Stimulated activated CD4-positive, alpha-beta T cell treated with anti-CD3 and anti-CD28 coated beads, Interleukin-4, amount 100 ng/mL, for 1 hour (primary cell): ENCODE measurements at regions not wholly inside any gene's neighbourhood (a gene's known extent, or its start where the extent isn't known, plus 50 kb on each side); places are given as distances from the start of the nearest gene placed in this dataset.

Experiments
- DNase-seq: peaks from one replicate; pipeline ENCODE4 v3.0.0-alpha.2; 2020

DNA sequence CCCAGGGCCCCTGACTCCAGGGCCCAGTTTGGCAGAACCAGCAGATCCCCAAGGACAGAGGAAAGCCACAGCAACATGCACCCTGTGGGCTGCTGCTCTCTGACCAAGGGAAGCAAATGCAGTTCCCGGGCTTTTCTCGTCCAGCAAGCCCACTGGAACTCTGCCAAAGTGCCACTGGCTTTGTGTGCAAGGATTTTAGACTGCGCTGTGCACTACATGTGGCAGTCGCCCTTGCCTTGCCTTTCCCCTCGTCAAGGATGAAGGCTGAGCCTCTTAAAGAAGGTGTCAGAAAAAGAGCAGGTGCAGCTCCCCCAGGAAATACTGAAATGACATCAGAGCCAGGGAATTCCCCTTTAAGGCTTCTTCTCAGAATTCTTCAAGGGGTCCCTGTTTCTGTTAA is 199.2 kb downstream of the TFCP2L1 start:
- no peak for DNase-seq

DNA sequence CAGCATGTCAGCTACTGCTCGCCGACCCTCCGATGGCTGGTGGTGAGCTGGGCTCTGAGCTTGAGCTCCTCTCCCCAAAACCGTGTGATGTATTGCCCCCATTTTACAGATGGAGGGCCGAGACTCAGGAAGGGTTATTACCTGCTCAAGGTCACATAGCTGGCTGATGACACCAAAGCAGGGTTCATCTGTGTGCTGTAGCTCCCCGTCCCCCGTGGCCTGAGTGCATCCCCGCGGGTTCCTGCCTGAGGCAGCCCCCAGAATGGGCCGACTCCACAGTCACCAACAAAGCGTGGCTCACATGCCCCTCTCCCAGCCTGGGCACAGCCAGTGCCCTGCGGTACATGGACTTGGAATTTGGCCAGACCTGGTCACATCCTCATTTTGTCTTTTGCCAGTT is 198.6 kb downstream of the TFCP2L1 start:
- no peak for DNase-seq

DNA sequence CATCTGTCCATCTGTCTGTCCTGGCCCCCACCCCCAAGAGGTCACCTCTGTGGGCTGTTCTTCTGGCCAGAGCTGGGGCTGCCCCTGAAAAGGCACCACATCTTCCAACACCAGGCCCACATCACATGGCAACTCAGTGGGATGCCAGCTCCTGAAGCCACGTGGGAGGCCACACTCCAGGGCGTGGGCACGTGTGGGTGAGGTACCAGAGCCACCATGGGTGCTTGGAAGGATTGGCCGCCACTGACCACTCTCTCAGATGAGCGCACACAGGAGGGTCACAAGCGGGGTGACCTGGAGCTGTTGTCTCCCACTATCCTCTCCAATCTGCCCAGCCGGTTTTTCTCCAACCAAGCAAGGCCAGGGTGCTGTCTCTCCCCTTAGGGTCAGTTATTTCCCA is 197.9 kb downstream of the TFCP2L1 start:
- no peak for DNase-seq

DNA sequence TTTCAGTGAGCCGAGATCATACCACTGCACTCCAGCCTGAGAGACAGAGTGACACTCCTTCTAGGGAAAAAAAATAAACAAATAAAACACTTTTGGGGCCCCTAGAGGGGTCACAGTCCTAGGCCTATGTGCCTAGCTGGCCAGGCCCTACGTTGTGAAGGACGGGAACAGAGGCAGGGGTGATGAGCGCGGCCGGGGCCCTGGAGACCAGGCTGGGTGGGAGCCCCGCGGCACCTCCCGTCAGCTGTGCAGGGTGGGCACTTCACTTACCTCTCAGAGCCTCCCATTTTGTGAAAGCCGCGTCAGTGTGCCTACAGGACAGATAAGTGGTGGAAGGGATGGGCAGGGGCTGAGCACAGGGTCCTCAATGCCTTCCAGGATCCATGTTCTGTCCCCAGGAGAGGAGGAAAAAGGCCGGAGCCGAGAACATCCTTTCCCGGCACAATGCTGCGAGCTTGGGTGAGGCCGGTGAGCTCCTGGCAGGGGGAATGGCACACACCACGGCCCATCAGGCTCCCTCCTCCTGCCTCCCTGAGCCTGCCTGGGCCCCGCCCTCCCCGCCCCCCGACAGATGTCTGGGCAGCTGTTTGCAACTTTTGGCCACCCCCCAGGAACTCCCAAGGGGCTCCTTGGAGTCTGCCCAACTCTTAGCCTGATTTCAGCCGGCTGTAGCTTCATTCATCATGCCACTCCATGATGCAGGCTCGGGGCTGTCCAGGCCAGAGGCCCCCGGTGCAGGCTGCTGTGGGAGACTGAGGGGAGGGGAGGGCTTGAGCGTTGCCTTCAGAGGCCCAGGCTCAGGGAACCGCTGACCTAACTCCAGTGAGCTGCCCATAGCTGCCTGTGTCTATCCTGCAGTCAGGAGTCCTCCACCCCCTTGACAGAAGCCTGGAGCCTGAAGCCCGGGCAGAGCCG is 196.5 kb downstream of the TFCP2L1 start:
- DNase-seq = no peak

DNA sequence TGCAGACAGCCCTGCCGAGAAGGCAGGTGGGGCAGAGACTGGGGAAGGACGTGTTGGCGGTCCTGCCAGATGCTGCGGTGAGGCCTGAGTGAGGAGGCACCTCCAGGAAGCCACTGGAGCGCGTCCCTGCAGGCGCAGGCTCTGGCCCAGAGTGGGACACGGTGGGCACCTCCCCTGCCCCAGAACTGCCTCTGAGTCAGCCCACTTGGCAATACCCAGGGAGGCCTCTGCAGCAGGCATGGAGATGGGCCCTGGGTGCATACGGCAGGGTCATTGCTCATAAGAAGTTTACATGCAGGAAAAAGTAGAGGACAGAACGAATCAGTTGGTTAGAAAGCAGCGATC is 195.9 kb downstream of the TFCP2L1 start:
- no peak for DNase-seq

DNA sequence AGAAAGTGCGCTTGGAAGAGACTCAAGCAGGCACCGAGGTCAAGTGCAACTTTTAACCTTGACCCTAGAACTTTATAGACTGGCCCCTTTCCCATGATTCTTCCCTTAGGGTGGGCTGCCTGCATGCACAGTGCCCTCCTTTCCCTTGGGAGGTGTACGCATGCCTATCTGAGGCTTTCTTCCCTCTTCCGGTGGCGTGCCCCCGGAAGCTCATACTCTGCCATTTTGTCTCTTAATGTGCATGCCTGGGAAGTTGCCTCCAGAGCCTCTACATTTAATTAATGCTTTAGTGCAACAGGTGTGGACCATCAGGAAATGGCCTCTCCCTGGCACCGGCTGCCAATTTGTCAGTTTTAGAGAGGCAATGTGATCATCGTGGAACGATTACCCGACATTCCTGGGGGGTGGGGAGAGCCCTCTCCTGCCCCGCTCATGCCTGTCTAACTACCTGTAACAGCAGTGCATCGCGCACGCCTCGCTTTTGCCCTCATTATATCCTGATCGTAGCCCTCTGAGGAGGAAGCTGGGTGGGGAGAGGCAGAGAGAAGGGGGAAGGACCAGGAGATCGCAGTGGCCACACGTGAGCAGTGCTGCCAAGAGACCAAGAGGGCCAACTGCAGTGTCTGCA is 194.8 kb downstream of the TFCP2L1 start:
- DNase-seq = no peak

DNA sequence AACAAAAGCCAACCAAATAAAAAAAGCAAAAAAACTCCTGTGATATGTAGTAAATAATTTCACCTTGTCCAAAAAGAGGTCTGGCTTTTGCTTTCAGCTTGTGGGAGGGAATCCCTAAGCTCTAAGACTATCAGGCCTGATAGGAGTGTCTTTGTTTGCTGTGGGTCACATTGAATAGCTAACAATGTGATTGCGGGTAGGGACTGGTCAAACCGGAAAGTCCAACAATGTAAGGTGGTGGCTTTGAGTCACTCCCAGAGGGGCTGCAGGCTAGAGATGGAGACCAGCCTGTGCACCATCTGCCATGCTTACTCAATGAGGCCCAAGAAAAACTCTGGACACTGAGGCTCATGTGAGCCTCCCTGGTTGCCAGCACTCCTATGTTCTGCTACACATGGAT is 192.9 kb downstream of the TFCP2L1 start:
- DNase-seq = no peak

GRCh38 chr2:121093692-121094091 is 191.3 kb downstream of the TFCP2L1 start:
- DNase-seq = no peak

DNA sequence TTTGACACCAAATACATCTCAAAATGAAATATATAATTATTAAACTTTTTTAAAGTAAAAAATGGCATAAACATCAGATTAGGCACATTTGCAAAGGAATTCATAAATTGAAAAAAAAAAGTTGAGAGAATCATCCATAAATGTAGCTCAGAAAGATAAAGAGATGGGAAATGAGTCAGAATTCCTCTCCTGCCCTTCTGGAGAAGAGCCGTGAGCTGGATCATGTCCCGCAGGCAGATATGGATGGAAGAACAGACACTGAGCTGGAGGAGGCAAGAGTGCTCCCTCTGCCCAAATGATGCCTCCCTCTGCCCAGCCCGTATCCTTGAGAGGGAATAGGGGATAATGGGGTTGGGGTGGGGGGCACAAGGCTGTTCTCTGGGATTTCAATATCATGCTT is 190.9 kb downstream of the TFCP2L1 start:
- no peak for DNase-seq

DNA sequence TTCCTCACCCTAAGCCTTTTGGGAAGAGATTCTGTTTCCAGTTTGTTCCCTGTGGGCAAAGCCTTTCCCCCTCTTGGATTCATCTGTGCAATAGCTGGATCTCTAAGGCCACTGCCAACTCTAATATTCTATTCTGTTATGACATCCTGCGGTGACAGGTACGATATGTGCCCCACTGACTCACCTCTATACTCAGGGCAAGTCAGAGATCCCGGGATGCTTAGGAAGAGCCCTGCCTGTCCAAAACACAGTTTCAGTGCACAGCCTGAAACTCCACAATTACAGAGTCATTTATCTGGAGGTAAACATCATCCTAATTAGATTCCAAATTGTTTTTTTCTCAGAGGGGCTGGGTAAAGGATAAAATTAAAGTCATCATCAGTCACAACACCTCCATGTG is 190.2 kb downstream of the TFCP2L1 start:
- DNase-seq = no peak

GRCh38 chr2:121095257-121096080 is 189.5 kb downstream of the TFCP2L1 start:
- DNase-seq = no peak

- DNase-seq = no peak
These were observed 188.4 kb downstream of the TFCP2L1 start for GRCh38 chr2:121096611-121097010.

- DNase-seq = no peak
These were observed 186.4 kb downstream of the TFCP2L1 start for GRCh38 chr2:121098556-121098955.

DNA sequence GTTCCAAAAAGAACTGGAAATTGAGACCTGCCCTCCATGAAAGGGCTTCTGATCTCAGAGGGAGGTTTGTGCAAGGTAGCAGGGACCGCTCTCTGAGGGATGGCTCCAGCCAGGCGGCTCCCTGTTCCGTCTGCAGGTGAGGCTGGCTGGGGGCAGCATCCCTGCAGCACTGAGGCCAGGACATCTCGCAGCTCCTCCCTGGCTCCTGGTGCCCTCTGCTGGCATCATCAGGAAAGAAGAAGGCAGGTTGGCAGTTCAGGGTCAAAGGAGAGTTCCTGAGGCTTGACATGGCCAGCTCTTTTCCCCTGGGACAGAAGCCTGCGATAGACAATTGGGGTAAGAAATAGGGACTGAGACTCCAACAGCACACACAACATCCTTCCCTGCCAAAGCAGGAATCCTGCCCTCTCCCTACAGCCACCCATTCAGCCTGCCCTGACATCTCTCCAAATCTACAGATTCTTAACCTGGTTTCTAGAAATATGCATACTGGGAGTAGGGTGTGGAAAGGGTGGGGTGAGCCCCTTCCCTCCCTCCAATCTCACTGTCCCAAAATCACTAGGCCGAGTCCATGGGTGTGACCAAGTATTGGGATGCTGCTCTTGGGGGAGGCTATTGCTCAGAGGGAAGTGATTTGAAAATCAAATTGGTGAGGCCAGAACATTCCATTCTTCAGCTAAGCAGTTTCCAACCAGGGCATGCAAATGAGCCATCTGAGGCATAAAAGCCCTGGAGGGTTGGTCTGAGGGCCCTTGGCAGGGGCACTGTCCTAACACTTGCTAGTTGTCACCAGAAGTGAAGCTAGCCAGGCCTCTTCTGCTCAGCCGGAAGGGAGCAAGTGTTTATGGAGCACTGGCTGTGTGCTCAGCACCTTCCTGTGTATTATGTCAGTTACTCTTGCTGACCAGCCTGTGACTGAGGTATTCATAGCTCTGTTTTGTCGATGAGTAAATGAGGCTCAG is 185.4 kb downstream of the TFCP2L1 start:
- DNase-seq = no peak

GRCh38 chr2:121101093-121101715 is 183.8 kb downstream of the TFCP2L1 start:
- DNase-seq = no peak

DNA sequence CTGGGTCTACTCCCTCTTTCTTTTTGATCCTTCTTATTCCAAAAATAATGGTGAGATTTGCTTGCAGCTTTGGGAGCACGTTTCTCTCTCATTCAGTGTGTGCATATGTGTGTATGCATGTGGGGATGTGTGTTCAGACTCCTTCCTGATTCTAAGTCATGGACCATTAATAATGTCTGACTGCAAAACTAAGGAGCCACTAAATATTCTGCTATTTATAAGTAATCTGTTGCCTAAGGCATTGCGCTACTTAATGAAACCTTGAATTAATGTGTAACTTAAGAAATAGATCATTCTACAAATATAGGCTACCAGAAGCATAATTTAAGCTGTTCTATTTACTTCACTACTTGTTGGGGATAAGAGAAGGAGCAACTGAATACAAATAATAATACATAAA is 182.1 kb downstream of the TFCP2L1 start:
- no peak for DNase-seq

- no peak for DNase-seq
These were observed 181.0 kb downstream of the TFCP2L1 start for GRCh38 chr2:121103960-121104359.

GRCh38 chr2:121104721-121105141 is 180.3 kb downstream of the TFCP2L1 start:
- DNase-seq = no peak

GRCh38 chr2:121110924-121111323 is 174.1 kb downstream of the TFCP2L1 start:
- DNase-seq = no peak

- no peak for DNase-seq
These were observed 166.1 kb downstream of the TFCP2L1 start for GRCh38 chr2:121118951-121119350.

DNA sequence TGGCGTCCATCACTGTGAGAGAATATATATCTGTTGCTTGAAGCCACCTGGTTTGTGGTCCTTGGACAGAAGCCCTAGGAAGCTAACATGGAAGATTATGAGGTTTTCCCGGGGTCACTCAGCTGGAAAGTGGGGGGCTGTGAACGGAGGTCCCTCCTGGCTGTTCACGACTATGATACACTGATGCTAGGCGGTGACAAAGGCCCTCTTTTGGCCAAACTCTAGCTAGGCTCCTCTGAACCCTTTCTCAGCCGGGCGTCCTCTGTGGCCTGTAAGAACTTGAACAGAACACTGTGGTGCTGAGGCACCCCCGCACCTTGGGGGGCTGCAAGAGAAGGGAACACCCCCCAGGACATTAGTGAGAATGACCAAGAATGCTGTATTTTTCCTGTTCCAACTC is 164.6 kb downstream of the TFCP2L1 start:
- no peak for DNase-seq

- no peak for DNase-seq
These were observed 164.0 kb downstream of the TFCP2L1 start for GRCh38 chr2:121120991-121121390.
